ENCODE measurements at regions not wholly inside any gene's neighbourhood (a gene's known extent, or its start where the extent isn't known, plus 50 kb on each side); places are given as distances from the start of the nearest gene placed in this dataset.

- Histone ChIP-seq H3K9ac (ENCODE audit: low read depth in 1 of 2, low read length in 2 of 2) (no peak overlapping the region), H3K27me3 (ENCODE audit: control insufficient read depth in 2 of 2, insufficient read depth in 2 of 2, low read length in 2 of 2) (no peaks in the 10 kb centered on the region), H3K9me3 (ENCODE audit: control insufficient read depth in 2 of 2, low read length in 2 of 2) (no peaks in the 10 kb centered on the region), H3K4me3 (ENCODE audit: low read length in 2 of 2) (no peak overlapping the region), H3K36me3 (ENCODE audit: control insufficient read depth in 2 of 2, insufficient read depth in 2 of 2, low read length in 2 of 2) (no peaks in the 10 kb centered on the region), H3K27ac (ENCODE audit: low read depth in 2 of 2, low read length in 2 of 2) (no peak overlapping the region), H3K4me1 (ENCODE audit: control insufficient read depth in 2 of 2, insufficient read depth in 2 of 2, low read length in 2 of 2) (no peaks in the 10 kb centered on the region)
Observed at GRCh38 chr1:175812936-175813335, 69.5 kb upstream of the TNR start.

- Histone ChIP-seq H3K9ac (ENCODE audit: low read depth in 1 of 2, low read length in 2 of 2) (no peak overlapping the region), H3K9me3 (ENCODE audit: control insufficient read depth in 2 of 2, low read length in 2 of 2) (no peaks in the 10 kb centered on the region), H3K27me3 (ENCODE audit: control insufficient read depth in 2 of 2, insufficient read depth in 2 of 2, low read length in 2 of 2) (no peaks in the 10 kb centered on the region), H3K36me3 (ENCODE audit: control insufficient read depth in 2 of 2, insufficient read depth in 2 of 2, low read length in 2 of 2) (no peaks in the 10 kb centered on the region), H3K4me3 (ENCODE audit: low read length in 2 of 2) (no peak overlapping the region), H3K4me1 (ENCODE audit: control insufficient read depth in 2 of 2, insufficient read depth in 2 of 2, low read length in 2 of 2) (no peaks in the 10 kb centered on the region), H3K27ac (ENCODE audit: low read depth in 2 of 2, low read length in 2 of 2) (no peak overlapping the region)
Observed at GRCh38 chr1:175810305-175810704, 66.9 kb upstream of the TNR start.

- H3K4me1 ChIP-seq (ENCODE audit: control insufficient read depth in 2 of 2, insufficient read depth in 2 of 2, low read length in 2 of 2) = no peaks in the 10 kb centered on the region
- H3K27ac ChIP-seq (ENCODE audit: low read depth in 2 of 2, low read length in 2 of 2) = no peak overlapping the region
- H3K27me3 ChIP-seq (ENCODE audit: control insufficient read depth in 2 of 2, insufficient read depth in 2 of 2, low read length in 2 of 2) = no peaks in the 10 kb centered on the region
- H3K4me3 ChIP-seq (ENCODE audit: low read length in 2 of 2) = no peak overlapping the region
- no peak overlapping the region for H3K9ac ChIP-seq (ENCODE audit: low read depth in 1 of 2, low read length in 2 of 2)
- no peaks in the 10 kb centered on the region for H3K9me3 ChIP-seq (ENCODE audit: control insufficient read depth in 2 of 2, low read length in 2 of 2)
- no peaks in the 10 kb centered on the region for H3K36me3 ChIP-seq (ENCODE audit: control insufficient read depth in 2 of 2, insufficient read depth in 2 of 2, low read length in 2 of 2)
Observed at GRCh38 chr1:175808999-175809398, 65.6 kb upstream of the TNR start.

GRCh38 chr1:175808573-175808972 is 65.2 kb upstream of the TNR start:
- Histone ChIP-seq H3K4me3 (ENCODE audit: low read length in 2 of 2) (no peak overlapping the region), H3K27ac (ENCODE audit: low read depth in 2 of 2, low read length in 2 of 2) (no peak overlapping the region), H3K36me3 (ENCODE audit: control insufficient read depth in 2 of 2, insufficient read depth in 2 of 2, low read length in 2 of 2) (no peaks in the 10 kb centered on the region), H3K27me3 (ENCODE audit: control insufficient read depth in 2 of 2, insufficient read depth in 2 of 2, low read length in 2 of 2) (no peaks in the 10 kb centered on the region), H3K9ac (ENCODE audit: low read depth in 1 of 2, low read length in 2 of 2) (no peak overlapping the region), H3K4me1 (ENCODE audit: control insufficient read depth in 2 of 2, insufficient read depth in 2 of 2, low read length in 2 of 2) (no peaks in the 10 kb centered on the region), H3K9me3 (ENCODE audit: control insufficient read depth in 2 of 2, low read length in 2 of 2) (no peaks in the 10 kb centered on the region)

- H3K36me3 ChIP-seq (ENCODE audit: control insufficient read depth in 2 of 2, insufficient read depth in 2 of 2, low read length in 2 of 2) = no peaks in the 10 kb centered on the region
Observed at GRCh38 chr1:175804561-175804960, 61.2 kb upstream of the TNR start.

GRCh38 chr1:175803413-175803812 is 60.0 kb upstream of the TNR start:
- H3K36me3 ChIP-seq (ENCODE audit: control insufficient read depth in 2 of 2, insufficient read depth in 2 of 2, low read length in 2 of 2) = no peaks in the 10 kb centered on the region
- no peak overlapping the region for H3K9ac ChIP-seq (ENCODE audit: low read depth in 1 of 2, low read length in 2 of 2)
- H3K27ac ChIP-seq (ENCODE audit: low read depth in 2 of 2, low read length in 2 of 2) = no peak overlapping the region
- H3K4me1 ChIP-seq (ENCODE audit: control insufficient read depth in 2 of 2, insufficient read depth in 2 of 2, low read length in 2 of 2) = no peaks in the 10 kb centered on the region
- no peaks in the 10 kb centered on the region for H3K27me3 ChIP-seq (ENCODE audit: control insufficient read depth in 2 of 2, insufficient read depth in 2 of 2, low read length in 2 of 2)
- no peaks in the 10 kb centered on the region for H3K9me3 ChIP-seq (ENCODE audit: control insufficient read depth in 2 of 2, low read length in 2 of 2)
- no peak overlapping the region for H3K4me3 ChIP-seq (ENCODE audit: low read length in 2 of 2)

More at GRCh38 chr1:175804561-175804960, 61.2 kb upstream of the TNR start:
- Histone ChIP-seq H3K9me3 (ENCODE audit: control insufficient read depth in 2 of 2, low read length in 2 of 2) (no peaks in the 10 kb centered on the region), H3K9ac (ENCODE audit: low read depth in 1 of 2, low read length in 2 of 2) (no peak overlapping the region), H3K27ac (ENCODE audit: low read depth in 2 of 2, low read length in 2 of 2) (no peak overlapping the region), H3K4me1 (ENCODE audit: control insufficient read depth in 2 of 2, insufficient read depth in 2 of 2, low read length in 2 of 2) (no peaks in the 10 kb centered on the region), H3K27me3 (ENCODE audit: control insufficient read depth in 2 of 2, insufficient read depth in 2 of 2, low read length in 2 of 2) (no peaks in the 10 kb centered on the region), H3K4me3 (ENCODE audit: low read length in 2 of 2) (no peak overlapping the region)

- no peaks in the 10 kb centered on the region for H3K36me3 ChIP-seq (ENCODE audit: control insufficient read depth in 2 of 2, insufficient read depth in 2 of 2, low read length in 2 of 2)
- no peaks in the 10 kb centered on the region for H3K9me3 ChIP-seq (ENCODE audit: control insufficient read depth in 2 of 2, low read length in 2 of 2)
- no peak overlapping the region for H3K27ac ChIP-seq (ENCODE audit: low read depth in 2 of 2, low read length in 2 of 2)
- H3K4me3 ChIP-seq (ENCODE audit: low read length in 2 of 2) = no peak overlapping the region
- no peaks in the 10 kb centered on the region for H3K4me1 ChIP-seq (ENCODE audit: control insufficient read depth in 2 of 2, insufficient read depth in 2 of 2, low read length in 2 of 2)
- no peaks in the 10 kb centered on the region for H3K27me3 ChIP-seq (ENCODE audit: control insufficient read depth in 2 of 2, insufficient read depth in 2 of 2, low read length in 2 of 2)
- no peak overlapping the region for H3K9ac ChIP-seq (ENCODE audit: low read depth in 1 of 2, low read length in 2 of 2)
Observed at GRCh38 chr1:175802407-175803123, 59.2 kb upstream of the TNR start.

GRCh38 chr1:175801979-175802378 is 58.6 kb upstream of the TNR start:
- no peaks in the 10 kb centered on the region for H3K27me3 ChIP-seq (ENCODE audit: control insufficient read depth in 2 of 2, insufficient read depth in 2 of 2, low read length in 2 of 2)
- no peaks in the 10 kb centered on the region for H3K36me3 ChIP-seq (ENCODE audit: control insufficient read depth in 2 of 2, insufficient read depth in 2 of 2, low read length in 2 of 2)
- no peaks in the 10 kb centered on the region for H3K4me1 ChIP-seq (ENCODE audit: control insufficient read depth in 2 of 2, insufficient read depth in 2 of 2, low read length in 2 of 2)
- H3K27ac ChIP-seq (ENCODE audit: low read depth in 2 of 2, low read length in 2 of 2) = no peak overlapping the region
- H3K9me3 ChIP-seq (ENCODE audit: control insufficient read depth in 2 of 2, low read length in 2 of 2) = no peaks in the 10 kb centered on the region
- no peak overlapping the region for H3K9ac ChIP-seq (ENCODE audit: low read depth in 1 of 2, low read length in 2 of 2)
- H3K4me3 ChIP-seq (ENCODE audit: low read length in 2 of 2) = no peak overlapping the region

GRCh38 chr1:175797576-175797975 is 54.2 kb upstream of the TNR start:
- Histone ChIP-seq H3K4me3 (ENCODE audit: low read length in 2 of 2) (no peak overlapping the region), H3K36me3 (ENCODE audit: control insufficient read depth in 2 of 2, insufficient read depth in 2 of 2, low read length in 2 of 2) (no peaks in the 10 kb centered on the region), H3K27ac (ENCODE audit: low read depth in 2 of 2, low read length in 2 of 2) (no peak overlapping the region), H3K9me3 (ENCODE audit: control insufficient read depth in 2 of 2, low read length in 2 of 2) (no peaks in the 10 kb centered on the region), H3K9ac (ENCODE audit: low read depth in 1 of 2, low read length in 2 of 2) (no peak overlapping the region), H3K27me3 (ENCODE audit: control insufficient read depth in 2 of 2, insufficient read depth in 2 of 2, low read length in 2 of 2) (no peaks in the 10 kb centered on the region), H3K4me1 (ENCODE audit: control insufficient read depth in 2 of 2, insufficient read depth in 2 of 2, low read length in 2 of 2) (no peaks in the 10 kb centered on the region)

GRCh38 chr1:175794586-175794985 is 51.2 kb upstream of the TNR start:
- Histone ChIP-seq H3K27me3 (ENCODE audit: control insufficient read depth in 2 of 2, insufficient read depth in 2 of 2, low read length in 2 of 2) (no peaks in the 10 kb centered on the region), H3K27ac (ENCODE audit: low read depth in 2 of 2, low read length in 2 of 2) (no peak overlapping the region), H3K4me3 (ENCODE audit: low read length in 2 of 2) (no peak overlapping the region), H3K4me1 (ENCODE audit: control insufficient read depth in 2 of 2, insufficient read depth in 2 of 2, low read length in 2 of 2) (no peaks in the 10 kb centered on the region), H3K9me3 (ENCODE audit: control insufficient read depth in 2 of 2, low read length in 2 of 2) (no peaks in the 10 kb centered on the region), H3K9ac (ENCODE audit: low read depth in 1 of 2, low read length in 2 of 2) (no peak overlapping the region), H3K36me3 (ENCODE audit: control insufficient read depth in 2 of 2, insufficient read depth in 2 of 2, low read length in 2 of 2) (no peaks in the 10 kb centered on the region)

GRCh38 chr1:175793617-175794016 is 50.2 kb upstream of the TNR start:
- H3K4me3 ChIP-seq (ENCODE audit: low read length in 2 of 2) = no peak overlapping the region
- H3K4me1 ChIP-seq (ENCODE audit: control insufficient read depth in 2 of 2, insufficient read depth in 2 of 2, low read length in 2 of 2) = no peaks in the 10 kb centered on the region
- no peak overlapping the region for H3K9ac ChIP-seq (ENCODE audit: low read depth in 1 of 2, low read length in 2 of 2)
- H3K36me3 ChIP-seq (ENCODE audit: control insufficient read depth in 2 of 2, insufficient read depth in 2 of 2, low read length in 2 of 2) = no peaks in the 10 kb centered on the region
- no peaks in the 10 kb centered on the region for H3K9me3 ChIP-seq (ENCODE audit: control insufficient read depth in 2 of 2, low read length in 2 of 2)
- H3K27ac ChIP-seq (ENCODE audit: low read depth in 2 of 2, low read length in 2 of 2) = no peak overlapping the region
- no peaks in the 10 kb centered on the region for H3K27me3 ChIP-seq (ENCODE audit: control insufficient read depth in 2 of 2, insufficient read depth in 2 of 2, low read length in 2 of 2)
